ENCODE measurements at regions not wholly inside any gene's neighbourhood (a gene's known extent, or its start where the extent isn't known, plus 50 kb on each side); places are given as distances from the start of the nearest gene placed in this dataset.
"Not testable (repeated sequence)": the region's sequence is repeated elsewhere in the genome, so short reads cannot be mapped to it uniquely, and the experiment has no call there.

DNA sequence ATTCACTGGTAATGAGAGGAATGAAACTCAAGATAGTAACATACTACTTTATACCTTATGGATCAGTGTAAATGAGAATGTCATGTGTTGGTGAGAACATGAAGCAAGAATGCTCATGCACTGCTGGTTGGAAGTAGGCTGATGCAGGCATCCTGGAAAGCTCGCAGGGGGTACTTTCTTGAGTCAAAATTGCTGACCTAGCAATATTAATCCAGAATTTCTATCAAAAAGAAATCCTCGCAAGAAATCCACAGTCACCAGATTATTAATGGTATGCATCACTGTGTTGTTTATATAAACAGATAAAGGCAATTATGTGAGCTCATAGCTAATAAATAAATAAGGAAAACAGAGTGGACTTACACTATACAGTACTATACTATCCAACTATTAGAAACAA, 713.7 kb upstream of the PKDCC start:
- no peaks in the 10 kb centered on the region for H3K27me3 ChIP-seq
- Mint-ChIP-seq H3K36me3 (no peaks in the 10 kb centered on the region), H3K4me3 (no peak overlapping the region), H3K27ac (no peak overlapping the region), H3K9me3 (no peaks in the 10 kb centered on the region), H3K27me3 (ENCODE audit: insufficient read depth, low read depth) (peaks cover 5% of the 10 kb centered on the region), H3K4me1 (peaks cover 3% of the 10 kb centered on the region)
- no peak overlapping the region for H2AFZ ChIP-seq (replicated peaks)
- H3K4me1 ChIP-seq = peaks cover 3% of the 10 kb centered on the region
- no peak overlapping the region for H3K27ac ChIP-seq
- no peaks in the 10 kb centered on the region for H3K36me3 ChIP-seq
- no peak overlapping the region for H3K4me2 ChIP-seq
- no peaks in the 10 kb centered on the region for H4K20me1 ChIP-seq (ENCODE audit: low read depth)
- H3K9me3 ChIP-seq (ENCODE audit: low read depth) = no peaks in the 10 kb centered on the region
- TF ChIP-seq EZH2 (IDR thresholded peaks at IDR 0.05) = no peak
- TF ChIP-seq, protein P1, sequence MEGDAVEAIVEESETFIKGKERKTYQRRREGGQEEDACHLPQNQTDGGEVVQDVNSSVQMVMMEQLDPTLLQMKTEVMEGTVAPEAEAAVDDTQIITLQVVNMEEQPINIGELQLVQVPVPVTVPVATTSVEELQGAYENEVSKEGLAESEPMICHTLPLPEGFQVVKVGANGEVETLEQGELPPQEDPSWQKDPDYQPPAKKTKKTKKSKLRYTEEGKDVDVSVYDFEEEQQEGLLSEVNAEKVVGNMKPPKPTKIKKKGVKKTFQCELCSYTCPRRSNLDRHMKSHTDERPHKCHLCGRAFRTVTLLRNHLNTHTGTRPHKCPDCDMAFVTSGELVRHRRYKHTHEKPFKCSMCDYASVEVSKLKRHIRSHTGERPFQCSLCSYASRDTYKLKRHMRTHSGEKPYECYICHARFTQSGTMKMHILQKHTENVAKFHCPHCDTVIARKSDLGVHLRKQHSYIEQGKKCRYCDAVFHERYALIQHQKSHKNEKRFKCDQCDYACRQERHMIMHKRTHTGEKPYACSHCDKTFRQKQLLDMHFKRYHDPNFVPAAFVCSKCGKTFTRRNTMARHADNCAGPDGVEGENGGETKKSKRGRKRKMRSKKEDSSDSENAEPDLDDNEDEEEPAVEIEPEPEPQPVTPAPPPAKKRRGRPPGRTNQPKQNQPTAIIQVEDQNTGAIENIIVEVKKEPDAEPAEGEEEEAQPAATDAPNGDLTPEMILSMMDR (IDR thresholded peaks at IDR 0.05) = no peak
- TF ChIP-seq EZH2phosphoT487 (IDR thresholded peaks at IDR 0.05) = no peak
- H3K4me3 ChIP-seq = no peak overlapping the region
- no peak overlapping the region for H3K9ac ChIP-seq
- DNase-seq (ENCODE audit: low spot score) = no peak
- no peaks in the 10 kb centered on the region for H3K79me2 ChIP-seq (ENCODE audit: low read depth)
- no peaks in the 10 kb centered on the region for H3F3A ChIP-seq (ENCODE audit: low read depth)

DNA sequence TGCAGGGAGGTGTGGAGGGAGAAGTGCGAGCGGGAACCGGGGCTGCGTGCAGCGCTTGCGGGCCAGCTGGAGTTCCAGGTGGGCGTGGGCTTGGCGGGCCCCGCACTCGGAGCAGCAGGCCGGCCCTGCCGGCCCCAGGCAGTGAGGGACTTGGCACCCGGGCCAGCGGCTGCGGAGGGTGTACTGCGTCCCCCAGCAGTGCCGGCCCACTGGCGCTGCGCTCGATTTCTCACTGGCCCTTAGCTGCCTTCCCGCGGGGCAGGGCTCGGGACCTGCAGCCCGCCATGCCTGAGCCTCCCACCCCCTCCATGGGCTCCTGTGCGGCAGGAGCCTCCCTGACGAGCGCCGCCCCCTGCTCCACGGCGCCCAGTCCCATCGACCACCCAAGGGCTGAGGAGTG, 712.2 kb upstream of the PKDCC start:
- not testable (repeated sequence) for H3K27me3 Mint-ChIP-seq (ENCODE audit: insufficient read depth, low read depth); H3K27me3 ChIP-seq; H3F3A ChIP-seq (ENCODE audit: low read depth); H3K9ac ChIP-seq; H2AFZ ChIP-seq (replicated peaks); H3K4me1 ChIP-seq; H3K4me3 Mint-ChIP-seq; H3K36me3 Mint-ChIP-seq; H3K27ac Mint-ChIP-seq; H3K4me2 ChIP-seq; H3K9me3 Mint-ChIP-seq; H4K20me1 ChIP-seq (ENCODE audit: low read depth); H3K36me3 ChIP-seq; DNase-seq (ENCODE audit: low spot score); H3K9me3 ChIP-seq (ENCODE audit: low read depth); H3K27ac ChIP-seq; H3K4me3 ChIP-seq; H3K79me2 ChIP-seq (ENCODE audit: low read depth); H3K4me1 Mint-ChIP-seq

- Histone ChIP-seq H3K4me2 (no peak overlapping the region), H3K36me3 (no peaks in the 10 kb centered on the region), H3K79me2 (ENCODE audit: low read depth) (no peaks in the 10 kb centered on the region), H3K9me3 (ENCODE audit: low read depth) (no peaks in the 10 kb centered on the region), H3K27me3 (no peaks in the 10 kb centered on the region), H2AFZ (replicated peaks) (peak overlapping the region; percentile 14), H3K4me1 (peaks cover 3% of the 10 kb centered on the region), H3K27ac (no peak overlapping the region), H4K20me1 (ENCODE audit: low read depth) (no peaks in the 10 kb centered on the region), H3F3A (ENCODE audit: low read depth) (no peaks in the 10 kb centered on the region), H3K4me3 (no peak overlapping the region), H3K9ac (no peak overlapping the region)
- H3K36me3 Mint-ChIP-seq = no peaks in the 10 kb centered on the region
- no peak for DNase-seq (ENCODE audit: low spot score)
- H3K27me3 Mint-ChIP-seq (ENCODE audit: insufficient read depth, low read depth) = peaks cover 5% of the 10 kb centered on the region
- H3K4me3 Mint-ChIP-seq = no peak overlapping the region
- peaks cover 3% of the 10 kb centered on the region for H3K4me1 Mint-ChIP-seq
- no peaks in the 10 kb centered on the region for H3K9me3 Mint-ChIP-seq
- H3K27ac Mint-ChIP-seq = no peak overlapping the region
- TF ChIP-seq EZH2 (IDR thresholded peaks at IDR 0.05) (no peak), EZH2phosphoT487 (IDR thresholded peaks at IDR 0.05) (no peak)
- TF ChIP-seq, protein P1 (IDR thresholded peaks at IDR 0.05) = no peak
Measured at GRCh38 chr2:41337956-41338355, 709.9 kb upstream of the PKDCC start.

- TF ChIP-seq EZH2 (IDR thresholded peaks at IDR 0.05) (no peak), EZH2phosphoT487 (IDR thresholded peaks at IDR 0.05) (no peak)
- TF ChIP-seq, protein P1 (IDR thresholded peaks at IDR 0.05) = no peak
- DNase-seq (ENCODE audit: low spot score) = no peak
- no peaks in the 10 kb centered on the region for H4K20me1 ChIP-seq (ENCODE audit: low read depth)
- no peaks in the 10 kb centered on the region for H3F3A ChIP-seq (ENCODE audit: low read depth)
- no peaks in the 10 kb centered on the region for H3K27me3 ChIP-seq
- H3K4me1 ChIP-seq = no peaks in the 10 kb centered on the region
- H3K27ac ChIP-seq = no peak overlapping the region
- no peak overlapping the region for H3K4me3 Mint-ChIP-seq
- no peaks in the 10 kb centered on the region for H3K4me1 Mint-ChIP-seq
- H3K9me3 Mint-ChIP-seq = no peaks in the 10 kb centered on the region
- no peak overlapping the region for H3K9ac ChIP-seq
- no peaks in the 10 kb centered on the region for H3K36me3 ChIP-seq
- no peaks in the 10 kb centered on the region for H3K36me3 Mint-ChIP-seq
- H3K27ac Mint-ChIP-seq = no peak overlapping the region
- H3K79me2 ChIP-seq (ENCODE audit: low read depth) = no peaks in the 10 kb centered on the region
- no peaks in the 10 kb centered on the region for H3K27me3 Mint-ChIP-seq (ENCODE audit: insufficient read depth, low read depth)
- no peak overlapping the region for H3K4me2 ChIP-seq
- no peak overlapping the region for H3K4me3 ChIP-seq
- no peaks in the 10 kb centered on the region for H3K9me3 ChIP-seq (ENCODE audit: low read depth)
- no peak overlapping the region for H2AFZ ChIP-seq (replicated peaks)
Measured at GRCh38 chr2:41344529-41344928, 703.3 kb upstream of the PKDCC start.

All from neural progenitor cell (in vitro differentiated cells).